ENCODE measurements at regions not wholly inside any gene's neighbourhood (a gene's known extent, or its start where the extent isn't known, plus 50 kb on each side); places are given as distances from the start of the nearest gene placed in this dataset.
"Not testable (repeated sequence)": the region's sequence is repeated elsewhere in the genome, so short reads cannot be mapped to it uniquely, and the experiment has no call there.

DNA sequence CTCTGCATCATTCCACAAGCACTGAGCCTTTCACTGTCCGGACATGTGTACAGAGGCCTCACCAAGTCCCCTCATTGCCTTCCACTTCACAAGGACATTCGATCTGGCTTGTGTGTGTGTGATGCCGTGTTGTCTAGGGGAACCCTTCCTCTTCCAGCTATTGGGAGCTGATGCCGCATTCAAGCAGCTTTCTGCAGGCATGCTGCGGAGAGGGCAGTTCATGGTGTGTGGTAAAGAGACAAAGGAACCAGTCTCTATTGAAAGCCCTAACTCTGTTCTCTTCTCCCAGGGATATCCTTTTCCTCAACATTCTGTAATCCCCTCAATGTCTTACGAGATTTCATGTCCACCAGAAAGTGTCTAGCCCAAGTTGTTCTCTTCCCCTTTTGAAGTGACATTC is 141.6 kb downstream of the ALOX5 start:
- DNase-seq (ENCODE audit: low read depth): no peak

DNA sequence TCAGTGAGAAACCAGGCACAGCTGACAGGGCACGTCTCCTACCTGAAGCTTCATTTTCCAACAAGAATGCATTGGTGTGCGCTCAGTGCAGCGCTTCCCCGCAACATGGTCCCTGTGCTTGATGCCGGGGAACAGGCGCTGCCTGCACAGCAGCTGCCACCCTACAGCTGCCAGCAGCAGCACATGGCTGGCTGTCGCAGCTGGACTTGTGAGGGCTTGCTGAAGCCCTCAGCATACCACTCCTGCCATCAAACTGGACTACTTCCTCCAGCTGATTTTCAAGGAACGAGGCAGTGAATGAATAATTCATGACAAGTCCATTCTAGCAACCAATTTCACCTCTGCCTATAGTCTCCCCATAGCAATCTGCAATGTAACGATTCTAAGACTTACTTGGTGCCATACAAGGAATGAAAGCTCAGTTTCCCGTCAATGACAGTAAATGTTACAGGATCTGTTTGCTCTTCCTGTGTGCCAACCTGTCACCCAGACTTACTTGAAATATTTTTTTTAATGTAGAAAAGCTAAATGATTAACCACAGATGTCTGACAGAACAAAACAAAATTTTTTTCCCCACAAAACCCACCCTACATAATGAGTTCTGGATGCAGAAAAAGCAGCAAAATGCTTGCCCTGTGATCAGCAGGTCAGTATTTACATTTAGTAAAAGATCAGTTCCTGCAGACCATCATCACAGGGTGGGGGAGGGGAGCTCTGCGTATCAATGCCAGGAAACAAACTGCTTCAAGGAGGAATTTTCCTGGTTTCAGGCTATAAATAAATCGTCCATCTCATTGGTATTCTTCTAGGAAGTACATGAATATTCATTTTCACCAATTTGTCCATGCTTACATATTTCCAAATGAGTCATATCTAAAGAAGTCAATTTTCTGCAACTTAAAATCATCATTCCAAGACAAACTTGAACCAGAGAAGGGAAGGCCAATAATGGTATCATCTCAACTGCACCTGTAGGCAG is 140.6 kb downstream of the ALOX5 start:
- no peak for DNase-seq (ENCODE audit: low read depth)

DNA sequence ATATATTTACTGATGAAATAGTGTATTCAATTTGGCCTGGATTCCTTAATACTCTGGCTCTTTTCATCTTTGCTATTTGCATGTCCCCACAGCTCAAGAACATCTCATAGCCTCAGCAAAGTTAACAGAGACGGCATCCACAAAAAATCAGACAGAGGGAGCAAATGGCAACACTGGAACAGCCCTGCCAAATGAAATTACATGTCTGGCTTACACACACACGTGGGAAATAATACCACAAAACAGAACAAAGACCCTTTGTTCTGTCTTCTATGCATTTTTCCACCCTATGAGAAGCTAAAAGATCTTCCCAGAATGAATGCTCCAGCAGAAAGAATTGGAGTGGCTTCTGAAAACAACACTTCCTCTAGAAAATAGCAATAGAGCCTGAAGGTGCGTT is 139.5 kb downstream of the ALOX5 start:
- no peak for DNase-seq (ENCODE audit: low read depth)

DNA sequence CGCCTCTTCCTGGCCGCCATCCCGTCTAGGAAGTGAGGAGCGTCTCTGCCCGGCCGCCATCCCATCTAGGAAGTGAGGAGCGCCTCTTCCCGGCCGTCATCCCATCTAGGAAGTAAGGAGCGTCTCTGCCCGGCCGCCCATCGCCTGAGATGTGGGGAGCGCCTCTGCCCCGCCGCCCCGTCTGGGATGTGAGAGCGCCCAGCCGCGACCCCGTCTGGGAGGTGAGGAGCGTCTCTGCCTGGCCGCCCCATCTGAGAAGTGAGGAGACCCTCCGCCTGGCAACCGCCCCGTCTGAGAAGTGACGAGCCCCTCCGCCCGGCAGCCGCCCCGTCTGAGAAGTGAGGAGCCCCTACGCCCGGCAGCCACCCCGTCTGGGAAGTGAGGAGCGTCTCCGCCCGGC is 137.9 kb downstream of the ALOX5 start:
- not testable (repeated sequence) for DNase-seq (ENCODE audit: low read depth)

DNA sequence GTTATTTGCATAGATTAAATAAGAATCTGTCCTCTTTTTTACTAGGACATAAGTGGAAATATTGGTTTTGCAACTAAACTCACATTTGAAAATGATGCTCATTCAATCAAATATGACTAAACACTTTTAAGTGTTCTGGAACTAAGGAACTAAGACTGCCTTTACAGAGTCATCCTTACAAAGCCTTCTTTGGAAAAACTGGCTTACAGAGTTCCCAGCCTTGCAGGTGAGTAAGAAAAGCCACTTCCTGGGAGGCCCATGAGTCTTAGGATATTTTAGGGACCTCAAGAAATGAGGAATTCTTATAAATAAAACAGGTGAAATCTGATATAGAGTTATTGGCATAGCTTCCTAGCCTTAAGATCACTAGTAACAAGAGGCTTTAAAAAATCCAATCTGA is 135.5 kb downstream of the ALOX5 start:
- DNase-seq (ENCODE audit: low read depth): no peak

DNA sequence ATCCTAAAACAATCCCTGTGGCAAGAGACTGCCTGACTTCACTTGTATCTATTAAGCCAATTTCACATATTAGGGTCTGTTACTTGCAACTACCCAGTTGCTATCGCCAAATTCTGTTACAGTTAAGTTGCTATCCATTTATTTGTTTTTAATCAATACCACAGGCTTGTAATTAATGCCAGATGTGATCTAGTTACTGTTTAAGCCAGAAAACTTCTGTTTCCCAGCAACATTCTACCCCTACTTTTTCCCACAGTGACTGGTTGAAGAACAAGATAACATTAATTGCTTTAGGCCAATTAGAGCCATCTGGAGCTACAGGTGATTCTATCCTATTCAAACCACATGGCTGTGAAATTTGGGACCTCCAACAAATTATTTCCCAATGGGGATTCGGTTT is 131.3 kb downstream of the ALOX5 start:
- no peak for DNase-seq (ENCODE audit: low read depth)

DNA sequence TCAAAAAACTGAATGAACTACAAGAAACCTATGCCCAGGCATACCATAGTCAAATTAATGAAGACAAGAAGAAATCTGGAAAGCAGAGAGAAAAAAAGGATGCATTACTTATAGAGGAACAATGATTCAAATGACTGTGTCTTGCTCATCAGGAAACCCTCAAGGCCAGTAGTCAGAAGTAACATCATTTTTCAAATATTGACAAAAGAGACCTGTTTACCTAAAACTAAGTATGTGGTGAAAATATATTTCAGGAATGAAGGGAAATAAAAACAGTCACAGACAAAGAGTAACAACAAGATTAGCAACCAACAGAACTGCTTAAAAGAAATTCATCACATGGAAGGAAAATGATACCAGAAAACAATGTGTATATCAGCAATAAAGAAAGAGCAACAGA is 128.4 kb downstream of the ALOX5 start:
- DNase-seq (ENCODE audit: low read depth): no peak

DNA sequence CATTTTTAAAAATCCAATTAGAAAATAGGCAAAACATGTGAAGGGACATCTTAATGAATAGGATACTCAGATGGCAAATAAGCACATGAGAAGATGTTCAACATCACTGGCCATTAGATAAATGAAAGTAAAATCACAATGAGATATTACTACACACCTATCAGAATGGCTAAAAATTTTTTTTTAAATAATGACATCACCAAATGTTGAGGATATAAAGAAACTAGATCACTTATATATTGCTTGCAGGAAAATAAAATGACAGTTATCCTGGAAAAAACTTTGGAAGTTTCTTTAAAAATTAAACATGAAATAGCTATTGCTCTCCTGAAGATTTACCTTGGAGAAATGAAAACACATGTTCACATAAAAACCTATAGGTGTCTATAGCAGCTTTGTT is 127.8 kb downstream of the ALOX5 start:
- no peak for DNase-seq (ENCODE audit: low read depth)

DNA sequence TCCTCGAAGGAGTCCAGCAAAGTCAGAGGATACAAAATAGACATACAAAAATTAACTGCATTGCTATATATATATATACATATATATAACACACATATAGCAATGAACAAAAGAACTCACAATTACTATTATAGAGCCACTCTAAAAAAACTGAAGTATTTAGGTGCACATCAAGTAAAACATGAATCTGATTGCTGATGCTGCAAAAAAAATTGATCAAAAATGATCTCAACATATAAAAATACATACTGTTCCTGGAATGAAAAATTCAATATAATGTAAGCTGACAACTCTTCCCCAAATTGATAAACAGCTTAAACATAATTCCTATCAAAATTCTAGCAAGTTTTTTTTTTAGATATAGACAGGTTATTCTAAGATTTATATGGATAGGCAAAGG is 126.8 kb downstream of the ALOX5 start:
- no peak for DNase-seq (ENCODE audit: low read depth)

DNA sequence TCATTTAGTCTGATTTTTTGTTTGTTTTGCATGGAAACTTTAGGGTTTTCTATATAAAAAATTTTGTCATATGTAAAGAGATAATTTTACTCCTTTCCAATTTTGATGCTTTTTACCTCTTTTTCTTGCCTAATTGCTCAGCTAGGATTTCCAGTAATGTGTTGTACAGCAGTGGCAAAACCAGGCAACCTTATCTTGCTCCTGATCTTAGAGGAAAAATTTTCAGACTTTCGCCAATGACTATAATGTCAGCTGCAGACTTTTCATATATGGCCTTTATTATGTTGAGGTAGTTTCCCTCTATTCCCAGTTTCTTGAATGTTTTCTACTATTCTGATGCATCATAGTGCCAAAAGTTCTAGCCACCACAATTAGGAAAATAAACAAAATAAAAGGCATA is 126.3 kb downstream of the ALOX5 start:
- no peak for DNase-seq (ENCODE audit: low read depth)

DNA sequence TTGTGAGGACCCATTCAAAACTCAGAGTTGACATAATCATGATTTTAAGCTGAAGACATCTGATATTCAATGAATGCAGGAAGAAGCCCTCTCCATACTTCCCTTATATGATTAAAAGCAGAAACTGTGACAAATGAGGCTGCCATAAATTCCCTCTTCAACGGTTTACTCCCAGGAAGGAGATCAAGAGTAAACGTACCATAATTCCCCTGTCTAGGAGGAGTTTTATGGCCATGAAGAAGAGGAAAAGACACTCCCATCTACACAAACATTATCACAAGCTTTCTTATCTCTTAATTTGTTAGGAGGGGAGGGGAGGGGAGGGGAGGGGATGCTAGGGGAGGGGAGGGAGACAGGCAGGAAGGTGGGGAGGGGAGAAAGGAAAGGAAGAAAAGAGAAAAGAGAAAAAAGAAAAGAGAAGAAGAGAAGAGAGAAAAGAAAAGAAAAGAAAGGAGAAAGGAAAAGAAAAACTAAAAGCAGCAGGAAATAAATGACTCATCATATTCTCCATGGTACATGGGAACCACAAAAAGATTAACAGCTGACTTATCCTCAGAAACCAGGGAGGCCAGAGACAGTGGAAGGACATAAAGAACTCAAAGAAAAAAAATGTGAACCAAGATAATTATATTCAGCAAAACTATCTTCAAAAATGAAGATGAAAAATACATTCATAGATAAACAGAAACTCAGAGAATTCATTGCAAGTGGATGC is 121.6 kb downstream of the ALOX5 start:
- peak; percentile 47 for DNase-seq (ENCODE audit: low read depth)

Measured in amniotic epithelial cell (primary cell).